SK-MEL-5 (cell line): ENCODE measurements at regions not wholly inside any gene's neighbourhood (a gene's known extent, or its start where the extent isn't known, plus 50 kb on each side); places are given as distances from the start of the nearest gene placed in this dataset.
A peak's percentile ranks its signal among the peaks of the same experiment; 100 is the strongest.

Source experiments
- DNase-seq: peaks from one replicate; pipeline ENCODE4 v3.0.0-alpha.2; 2016; ENCODE audit warnings: low read depth, low spot score
- in situ Hi-C: cut with HindIII; loops from 2 replicates; pipeline ENCODE4 v1.10.0; 2016; ENCODE audit warnings: low sequenced_read_pairs, high pct_unique_total_duplicates, low pct_unique_long_range_greater_than_20kb

DNA sequence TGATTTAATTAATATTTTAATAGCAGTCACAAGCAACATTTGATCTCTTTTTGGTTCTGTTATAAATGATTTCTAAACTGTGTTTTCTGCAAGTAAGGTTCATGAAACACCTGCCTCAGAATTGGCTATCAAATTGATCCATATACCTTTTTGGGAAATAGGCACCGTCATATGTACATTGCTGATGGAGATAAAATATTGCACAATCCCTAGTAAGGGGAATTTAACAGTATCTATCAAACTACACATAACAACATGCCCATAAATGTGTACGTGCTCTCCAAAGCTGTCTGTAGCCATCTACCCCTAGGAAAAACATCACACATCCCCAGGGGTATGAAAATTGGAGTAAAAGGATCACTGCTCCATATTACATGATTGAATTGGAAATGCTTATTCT, 167.3 kb upstream of the CPNE8 start:
- DNase-seq, result no peak
- in situ Hi-C loops, result no loop called here

GRCh38 chr12:39071611-39072010, 166.2 kb upstream of the CPNE8 start:
- peak; percentile 7 for DNase-seq
- in situ Hi-C loops, result no loop called here

DNA sequence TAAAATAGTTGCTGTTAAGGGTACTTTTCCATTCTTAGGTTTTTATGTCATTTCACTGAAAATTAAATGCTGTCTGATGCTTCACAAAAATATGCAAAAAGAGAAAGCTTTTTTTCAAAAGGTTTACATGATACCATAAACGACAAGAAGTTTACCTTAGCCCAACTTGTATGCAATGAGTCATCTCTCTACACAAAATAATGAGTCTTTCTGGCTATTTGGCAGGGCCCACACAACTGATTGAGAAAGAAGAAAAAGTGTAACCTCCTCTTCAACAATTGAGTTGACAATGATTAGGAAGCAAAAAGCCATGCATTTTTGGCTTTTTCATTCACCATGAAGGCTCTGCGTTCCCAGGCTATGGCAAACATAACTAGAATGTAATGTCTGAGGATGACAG, 165.4 kb upstream of the CPNE8 start:
- in situ Hi-C loops, result no loop called here
- no peak for DNase-seq

DNA sequence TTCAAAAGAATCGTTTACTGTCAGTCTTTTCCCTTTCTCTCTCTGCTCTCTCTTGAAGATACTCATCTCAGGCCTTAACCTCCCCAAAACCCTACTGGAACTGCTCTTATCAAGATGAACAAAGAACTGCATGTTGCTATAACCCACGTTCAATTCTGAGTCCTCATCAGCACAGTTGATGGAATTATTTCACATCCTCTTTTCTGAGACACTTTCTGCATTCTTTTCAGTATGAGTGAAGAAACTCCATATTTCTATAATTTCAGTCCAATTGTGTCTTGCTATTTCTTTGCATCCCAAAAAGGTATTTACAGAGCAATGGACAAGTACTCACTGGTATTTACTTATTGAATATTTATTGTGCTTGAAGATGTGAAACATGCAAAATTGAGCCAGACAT, 160.1 kb upstream of the CPNE8 start:
- in situ Hi-C loops, result no loop called here

DNA sequence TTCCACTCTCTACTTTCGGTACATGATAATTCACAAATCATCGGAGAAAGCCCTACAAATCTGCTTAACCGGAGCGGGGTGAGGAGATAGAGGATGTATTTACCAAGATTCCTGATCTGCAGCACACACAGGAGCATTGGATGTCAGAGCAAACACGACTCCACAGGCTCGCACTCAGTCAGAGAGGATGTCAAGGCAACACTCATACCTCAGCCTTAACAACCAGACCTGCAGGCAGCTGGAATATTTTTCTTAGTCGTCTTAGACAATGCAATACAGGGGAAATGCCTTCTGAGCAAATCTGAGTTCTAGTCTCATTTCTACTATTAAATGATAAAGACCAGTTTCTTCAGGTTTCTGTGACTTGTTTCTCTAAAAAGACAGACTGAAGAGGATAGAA, 159.3 kb upstream of the CPNE8 start:
- no peak for DNase-seq
- in situ Hi-C loops, result no loop called here

More for the DNA sequence above, 160.1 kb upstream of the CPNE8 start:
- DNase-seq, result no peak

- DNase-seq, result no peak
- in situ Hi-C loops, result no loop called here
Observed at GRCh38 chr12:39062266-39062996, 157.0 kb upstream of the CPNE8 start.

- DNase-seq, result no peak
- in situ Hi-C loops, result no loop called here
Observed at GRCh38 chr12:39061576-39061975, 156.2 kb upstream of the CPNE8 start.

- in situ Hi-C loops, result no loop called here
- peak; percentile 23 for DNase-seq
Observed at GRCh38 chr12:39048395-39048794, 143.0 kb upstream of the CPNE8 start.

GRCh38 chr12:39047539-39048262, 142.3 kb upstream of the CPNE8 start:
- DNase-seq, result peak; percentile 83
- in situ Hi-C loops, result no loop called here

GRCh38 chr12:39044754-39045153, 139.4 kb upstream of the CPNE8 start:
- no peak for DNase-seq
- in situ Hi-C loops, result no loop called here

DNA sequence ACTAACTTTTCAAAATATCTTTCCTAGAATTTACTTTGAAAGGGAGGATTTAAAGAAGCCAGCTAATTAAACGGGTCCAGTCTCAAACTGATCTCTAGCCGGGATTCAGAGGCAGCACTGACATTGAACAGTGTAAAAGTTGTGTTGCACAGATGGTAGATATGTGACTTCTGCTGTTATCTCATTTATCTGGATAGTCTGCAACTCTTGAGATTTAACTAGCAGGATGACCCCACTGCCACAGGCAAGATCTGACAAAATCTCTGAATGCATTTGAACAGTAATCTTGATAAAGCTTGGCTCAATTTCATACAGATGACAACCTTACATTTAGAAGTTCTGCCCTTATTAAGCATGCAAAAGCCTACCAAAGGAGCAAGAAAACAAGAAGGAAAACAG, 138.0 kb upstream of the CPNE8 start:
- no peak for DNase-seq
- in situ Hi-C loops, result no loop called here

- DNase-seq, result no peak
- in situ Hi-C loops, result no loop called here
Observed at GRCh38 chr12:39040275-39040674, 134.9 kb upstream of the CPNE8 start.

- in situ Hi-C loops, result no loop called here
- DNase-seq, result no peak
Observed at GRCh38 chr12:39037115-39037514, 131.7 kb upstream of the CPNE8 start.

- in situ Hi-C loops, result no loop called here
- DNase-seq, result no peak
Observed at GRCh38 chr12:39036105-39036504, 130.7 kb upstream of the CPNE8 start.

GRCh38 chr12:39033782-39034181, 128.4 kb upstream of the CPNE8 start:
- in situ Hi-C loops, result no loop called here
- DNase-seq, result no peak

GRCh38 chr12:39032448-39032847, 127.1 kb upstream of the CPNE8 start:
- in situ Hi-C loops, result no loop called here
- no peak for DNase-seq

DNA sequence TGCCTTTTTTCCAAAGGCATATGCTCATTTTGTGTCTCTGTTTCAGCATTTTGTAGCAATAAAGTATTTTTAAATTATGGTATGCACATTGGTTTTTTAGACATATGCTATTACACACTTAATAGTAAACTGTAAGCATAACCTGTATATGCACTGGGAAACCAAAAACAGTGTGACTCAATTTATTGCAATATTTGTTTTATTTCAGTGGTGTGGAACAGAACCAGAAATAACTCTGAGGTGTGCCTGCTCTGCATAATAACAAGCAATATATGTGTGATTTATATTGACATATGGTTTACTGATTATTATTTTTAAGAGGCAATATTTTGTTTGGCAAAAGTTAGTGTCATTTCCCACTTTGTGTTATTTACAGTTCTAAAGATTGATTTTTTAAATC, 126.6 kb upstream of the CPNE8 start:
- in situ Hi-C loops, result no loop called here
- DNase-seq, result no peak

DNA sequence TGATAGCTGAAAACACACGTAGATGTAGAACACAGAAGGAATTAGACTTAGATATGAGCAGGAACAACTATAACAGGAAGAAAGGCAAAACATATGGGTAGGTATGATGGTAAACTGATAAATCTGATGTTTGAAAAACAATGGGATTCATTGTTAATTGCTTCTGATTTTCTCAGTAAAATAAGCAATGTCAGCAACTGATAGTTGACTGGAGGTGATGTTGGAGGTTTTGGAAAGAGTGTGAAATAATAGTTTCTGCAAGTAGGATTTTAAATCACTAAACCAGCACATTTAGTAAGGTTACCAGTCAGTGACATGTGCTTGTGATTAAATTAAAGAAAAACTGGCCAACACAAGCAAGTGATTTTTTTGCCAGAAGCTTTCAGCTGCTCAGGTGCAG, 123.0 kb upstream of the CPNE8 start:
- in situ Hi-C loops, result no loop called here
- DNase-seq, result no peak

- no peak for DNase-seq
- in situ Hi-C loops, result no loop called here
Observed at GRCh38 chr12:39012870-39013269, 107.5 kb upstream of the CPNE8 start.
